ENCODE measurements at regions not wholly inside any gene's neighbourhood (a gene's known extent, or its start where the extent isn't known, plus 50 kb on each side); places are given as distances from the start of the nearest gene placed in this dataset.

GRCh38 chr1:116856312-116856711 is 53.4 kb upstream of the PTGFRN start:
- H3K27ac Mint-ChIP-seq (ENCODE audit: unreplicated experiment) = no peak overlapping the region
- H3K9me3 Mint-ChIP-seq (ENCODE audit: low read depth, unreplicated experiment) = no peaks in the 10 kb centered on the region
- no peak for DNase-seq
- no peak for TF ChIP-seq CTCF (IDR thresholded peaks at IDR 0.05; ENCODE audit: unreplicated experiment)
- H3K36me3 Mint-ChIP-seq (ENCODE audit: insufficient read depth, unreplicated experiment) = no peaks in the 10 kb centered on the region
- no peaks in the 10 kb centered on the region for H3K27me3 Mint-ChIP-seq (ENCODE audit: unreplicated experiment)
- no peak overlapping the region for H3K4me3 Mint-ChIP-seq (ENCODE audit: low read depth, unreplicated experiment)
- intact Hi-C loops (cut with micrococcal nuclease; ENCODE audit: unreplicated experiment) = loop anchor here (10.0 kb wide), 2 partner anchors 48 to 198 kb away; partner anchors contain the start of gene PTGFRN
- CTCF ChIA-PET = interaction anchor here (1.7 kb wide), 1 partner anchor 14 kb away, joined by 5 read pairs; no protein-coding TSS in a partner anchor
- H3K4me1 Mint-ChIP-seq (ENCODE audit: low read depth, unreplicated experiment) = peaks cover 28% of the 10 kb centered on the region
- no TSS peak for BruUV-seq (replicated peaks)

- no peaks in the 10 kb centered on the region for H3K27me3 Mint-ChIP-seq (ENCODE audit: unreplicated experiment)
- H3K4me1 Mint-ChIP-seq (ENCODE audit: low read depth, unreplicated experiment) = peaks cover 28% of the 10 kb centered on the region
- no peak overlapping the region for H3K4me3 Mint-ChIP-seq (ENCODE audit: low read depth, unreplicated experiment)
- DNase-seq = no peak
- no peak overlapping the region for H3K27ac Mint-ChIP-seq (ENCODE audit: unreplicated experiment)
- no TSS peak for BruUV-seq (replicated peaks)
- no peaks in the 10 kb centered on the region for H3K36me3 Mint-ChIP-seq (ENCODE audit: insufficient read depth, unreplicated experiment)
- intact Hi-C loops (cut with micrococcal nuclease; ENCODE audit: unreplicated experiment) = loop anchor here (10.0 kb wide), 2 partner anchors 48 to 198 kb away; partner anchors contain the start of gene PTGFRN
- no peaks in the 10 kb centered on the region for H3K9me3 Mint-ChIP-seq (ENCODE audit: low read depth, unreplicated experiment)
- CTCF ChIA-PET = no interaction called here
- no peak for TF ChIP-seq CTCF (IDR thresholded peaks at IDR 0.05; ENCODE audit: unreplicated experiment)
These were observed 52.6 kb upstream of the PTGFRN start for GRCh38 chr1:116857092-116857491.
